GM23338 (cell line): ENCODE measurements at regions not wholly inside any gene's neighbourhood (a gene's known extent, or its start where the extent isn't known, plus 50 kb on each side); places are given as distances from the start of the nearest gene placed in this dataset.

Source experiments
- CREB1 ChIP-seq: fragments of 250-450 bp; sonication (Bioruptor Pico); IDR thresholded peaks from 2 replicates; pipeline ENCODE4 v1.5.0; 2020; ENCODE audit warnings: low read depth, mild to moderate bottlenecking, moderate library complexity
- CTCF ChIP-seq, 2 experiments: fragments of 200-600 bp in 1 of 2; sonication (generic) in 1 of 2; conservative IDR thresholded peaks; 2 replicates each; pipeline versions ENCODE4 v1.5.1 to v1.6.1; 2016 to 2017; ENCODE audit warnings: antibody characterized with exemption in 2 of 2, low read depth in 2 of 2, mild to moderate bottlenecking in 2 of 2, moderate library complexity in 1 of 2
- EZH2 ChIP-seq: fragments of 200-600 bp; sonication (generic); IDR thresholded peaks from one replicate; pipeline ENCODE4 v1.8.0; 2017; ENCODE audit warnings: antibody characterized with exemption, mild to moderate bottlenecking, low read depth; ENCODE audit not compliant: unreplicated experiment
- EZH2phosphoT487 ChIP-seq: fragments of 200-600 bp; sonication (generic); IDR thresholded peaks from one replicate; pipeline ENCODE4 v1.8.1; 2018; ENCODE audit warnings: antibody characterized with exemption; ENCODE audit not compliant: unreplicated experiment
- POLR2AphosphoS5 ChIP-seq: IDR thresholded peaks from 2 replicates; pipeline ENCODE4 v1.6.1; 2016; ENCODE audit warnings: antibody characterized with exemption, low read depth
- ZNF331 ChIP-seq: fragments of 250-450 bp; sonication (Bioruptor Pico); IDR thresholded peaks from 2 replicates; pipeline ENCODE4 v1.5.0; 2020; ENCODE audit warnings: low read depth, mild to moderate bottlenecking, moderate library complexity
- ZNF462 ChIP-seq: fragments of 250-450 bp; sonication (Bioruptor Pico); IDR thresholded peaks from 2 replicates; pipeline ENCODE4 v1.5.0; 2020; ENCODE audit warnings: mild to moderate bottlenecking, moderate library complexity

- TF ChIP-seq CTCF (conservative IDR thresholded peaks at IDR 0.05; ENCODE audit: low read depth in 2 of 2) (no peak), POLR2AphosphoS5 (no peak), EZH2 (no peak), CREB1 (CRISPR knock-in tag) (no peak), ZNF462 (CRISPR knock-in tag) (no peak), EZH2phosphoT487 (no peak), ZNF331 (no peak)
Observed at GRCh38 chr15:36434177-36434576, 145.2 kb upstream of the CDIN1 start.
